Heart right ventricle (tissue), 16 donors: ENCODE measurements at regions not wholly inside any gene's neighbourhood (a gene's known extent, or its start where the extent isn't known, plus 50 kb on each side); places are given as distances from the start of the nearest gene placed in this dataset.

Experiments used
- ATAC-seq, 8 donors: fragments of 200-7000 bp; cut with Tn5 transposase; one replicate each; pipeline ENCODE4 v1.9.1; 2020; ENCODE audit warnings: mild to moderate bottlenecking in 8 of 8, moderate library complexity in 8 of 8, moderate number of reproducible peaks in 1 of 8
- DNase-seq, 2 donors: peaks; one replicate each; pipeline ENCODE4 v3.0.0-alpha.2; 2020
- H3K27ac ChIP-seq, 10 donors: fragments of 200-600 bp; sonication (generic) in 2 of 10; one replicate each; pipeline versions ENCODE4 v1.5.0 to v1.8.0; 2020 to 2022; ENCODE audit warnings: mild to moderate bottlenecking in 3 of 10
- H3K27me3 ChIP-seq, 7 donors: fragments of 200-600 bp; one replicate each; pipeline ENCODE4 v1.8.0; 2021 to 2022; ENCODE audit warnings: mild to moderate bottlenecking in 2 of 7
- H3K36me3 ChIP-seq, 9 donors: fragments of 200-600 bp; sonication (generic) in 1 of 9; one replicate each; pipeline versions ENCODE4 v1.5.0 to v1.8.0; 2020 to 2022; ENCODE audit warnings: mild to moderate bottlenecking in 2 of 9
- H3K4me1 ChIP-seq, 9 donors: fragments of 200-600 bp; sonication (generic) in 1 of 9; one replicate each; pipeline versions ENCODE4 v1.5.0 to v1.8.0; 2020 to 2022; ENCODE audit warnings: mild to moderate bottlenecking in 4 of 9
- H3K4me3 ChIP-seq, 10 donors: fragments of 200-600 bp; sonication (generic) in 2 of 10; one replicate each; pipeline versions ENCODE4 v1.5.0 to v1.8.0; 2020 to 2022; ENCODE audit warnings: mild to moderate bottlenecking in 7 of 10, moderate library complexity in 2 of 10
- H3K9me3 ChIP-seq, 11 donors: fragments of 200-600 bp in 10 of 11; sonication (generic) in 2 of 11; one replicate each; pipeline versions ENCODE4 v1.5.0 to v1.8.0; 2013 to 2022; ENCODE audit warnings: mild to moderate bottlenecking in 2 of 11, control low read depth in 1 of 11, moderate library complexity in 1 of 11
- CTCF ChIP-seq, 9 donors: fragments of 200-600 bp; sonication (generic) in 2 of 9; IDR thresholded peaks; one replicate each; pipeline versions ENCODE4 v1.5.0 to v1.8.0; 2021 to 2022; ENCODE audit warnings: antibody characterized with exemption in 9 of 9, mild to moderate bottlenecking in 5 of 9, moderate library complexity in 1 of 9
- WGBS, 2 donors: extraction: QIAGEN DNeasy Blood & Tissue Kit; methylation state at CpG; one replicate each; pipeline ENCODE4 v1.1.7; 2013; ENCODE audit warnings: inconsistent platforms in 1 of 2; 5-methylcytosine and 5-hydroxymethylcytosine counted together
- intact Hi-C, 10 donors: fragments of 100-400 bp; cut with DNase I; formaldehyde crosslinking; loops; one replicate each; pipeline versions ENCODE4 v1.11.1 to v1.14.2; 2022
- donor health status: Arrhythmogenic right ventricular cardiomyopathy.
- donor health status: ischemic (EF 13 %, LVEDD 7.1; RV severe dilation, severe dysfunction).
- donor health status: healthy with polysubstance abuse.
- donor health status: DM: no; HTN: yes; CAD: no.
- donor health status: DM: no; HTN: no; CAD: no.
- donor health status: ischemic (EF 25% LVEDD 6.9; RV normal size, moderate dysfunction).
- donor health status: ischemic (EF 25% LVEDD 5.7; RV mildly dilated, moderate dysfunction).
- donor health status: healthy.
- donor health status: DM: yes; HTN: yes; CAD: no.
- donor health status: Ischemic cardiomyopathy.
- donor health status: ischemic (EF 35%, LVEDD 5.7; RV mildly dilated, moderate dysfunction).
- donor health status: nonischemic (EF 11% LVEDD 7.7; RV severe dilation, severe dysfunction).
- donor health status: DM: yes; HTN: yes; CAD: no.
- donor health status: PGD.
- donor health status: ischemic (EF 29% LVEDD 5.4; RV normal size, mild dysfunction).
- donor health status: nonischemic (EF 23%, LVEDD 6.1; RV moderate dilation, normal function).

GRCh38 chr6:141540207-141540606 lies 592.5 kb upstream of the GJE1 start:
- TF ChIP-seq CTCF (IDR thresholded peaks at IDR 0.05): no peak
- Histone ChIP-seq H3K27me3 (no peaks in the 10 kb centered on the region), H3K4me1 (no peaks in the 10 kb centered on the region), H3K36me3 (no peaks in the 10 kb centered on the region), H3K27ac (no peak overlapping the region), H3K9me3 (peaks cover 0 to 2% (median 0%) of the 10 kb centered on the region in 11 donors), H3K4me3 (no peak overlapping the region)
- no peak for ATAC-seq
- intact Hi-C loops: loop anchor here in 1 of 10 donors (10.0 kb wide), 1 partner anchor 55 kb away; no protein-coding TSS in a partner anchor
- 87 to 93% methylated on average over 4 of the region's 4 CpGs for WGBS, 2 donors
- DNase-seq: no peak

- WGBS, 2 donors: 78 to 90% methylated on average over 1 of the region's 1 CpG
- no peaks in the 10 kb centered on the region for H3K36me3 ChIP-seq
- H3K4me1 ChIP-seq: no peaks in the 10 kb centered on the region
- no peak for DNase-seq
- no peaks in the 10 kb centered on the region for H3K9me3 ChIP-seq
- H3K27ac ChIP-seq: no peak overlapping the region
- H3K4me3 ChIP-seq: no peak overlapping the region
- intact Hi-C loops: loop anchor here in 1 of 10 donors (10.0 kb wide), 1 partner anchor 55 kb away; no protein-coding TSS in a partner anchor
- no peak for TF ChIP-seq CTCF (IDR thresholded peaks at IDR 0.05)
- H3K27me3 ChIP-seq: no peaks in the 10 kb centered on the region
- no peak for ATAC-seq
Observed at GRCh38 chr6:141539617-141540016, 593.1 kb upstream of the GJE1 start.

DNA sequence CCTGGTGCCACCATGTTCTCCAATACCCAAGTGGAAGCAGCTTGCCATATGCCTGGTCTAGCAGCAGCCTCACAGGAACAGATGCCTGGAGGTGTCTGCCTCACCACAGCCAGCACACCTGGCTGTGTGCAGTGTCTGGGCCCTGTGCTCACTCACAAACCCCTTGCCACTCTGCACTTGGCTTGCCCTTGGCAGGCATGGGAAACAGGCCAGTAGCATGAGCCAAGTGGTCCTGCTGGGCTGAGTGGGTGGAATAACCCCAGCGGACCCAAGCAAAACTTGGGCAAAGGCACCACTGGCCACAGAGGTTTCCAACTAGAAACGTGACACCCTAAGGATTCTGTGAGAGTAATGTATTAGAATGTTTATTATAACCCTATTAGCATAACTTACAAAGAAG lies 600.5 kb upstream of the GJE1 start:
- ATAC-seq (peak in 3 of 8 donors; percentile 28 to 59 (median 47)), DNase-seq (no peak)
- Histone ChIP-seq H3K4me1 (no peaks in the 10 kb centered on the region), H3K36me3 (no peaks in the 10 kb centered on the region), H3K27ac (no peak overlapping the region), H3K27me3 (no peaks in the 10 kb centered on the region), H3K4me3 (no peak overlapping the region), H3K9me3 (peaks cover 0 to 12% (median 0%) of the 10 kb centered on the region in 11 donors)
- no peak for TF ChIP-seq CTCF (IDR thresholded peaks at IDR 0.05)
- intact Hi-C loops: no loop called here
- WGBS, 2 donors: 73 to 91% methylated on average over 2 of the region's 2 CpGs

GRCh38 chr6:141531040-141531439 lies 601.7 kb upstream of the GJE1 start:
- H3K27me3 ChIP-seq: no peaks in the 10 kb centered on the region
- intact Hi-C loops: no loop called here
- H3K4me1 ChIP-seq: no peaks in the 10 kb centered on the region
- 96 to 97% methylated on average over 5 of the region's 5 CpGs for WGBS, 2 donors
- peak in 1 of 8 donors; percentile 16 for ATAC-seq
- H3K4me3 ChIP-seq: no peak overlapping the region
- no peak overlapping the region for H3K27ac ChIP-seq
- DNase-seq: no peak
- H3K9me3 ChIP-seq: peaks cover 0 to 12% (median 0%) of the 10 kb centered on the region in 11 donors
- TF ChIP-seq CTCF (IDR thresholded peaks at IDR 0.05): no peak
- no peaks in the 10 kb centered on the region for H3K36me3 ChIP-seq
